CD4-positive, alpha-beta T cell (primary cell): ENCODE measurements at regions not wholly inside any gene's neighbourhood (a gene's known extent, or its start where the extent isn't known, plus 50 kb on each side); places are given as distances from the start of the nearest gene placed in this dataset.
"Not testable (repeated sequence)": the region's sequence is repeated elsewhere in the genome, so short reads cannot be mapped to it uniquely, and the experiment has no call there.

Experiments
- ATAC-seq: fragments of 200-7000 bp; cut with Tn5 transposase; one replicate; pipeline ENCODE4 v1.10.0; 2022; ENCODE audit warnings: mild to moderate bottlenecking; ENCODE audit not compliant: poor library complexity
- CTCF ChIA-PET: fragments of 350-600 bp; sonication (Branson Sonifier 250); formaldehyde crosslinking; loops from one replicate; lab custom pipeline; 2021; ENCODE audit warnings: antibody characterized with exemption, inconsistent platforms; lab: Charles Lee
- POLR2A ChIA-PET: fragments of 350-600 bp; sonication (Branson Sonifier 250); formaldehyde crosslinking; loops from one replicate; lab custom pipeline; 2021; ENCODE audit warnings: antibody characterized with exemption, inconsistent platforms; lab: Charles Lee
- DNase-seq, 14 experiments: peaks; one replicate each; pipeline ENCODE4 v3.0.0-alpha.2; 2013 to 2020; ENCODE audit warnings: mixed read lengths in 2 of 14
- H3K27ac ChIP-seq, 2 donors: one replicate each; pipeline versions ENCODE4 v1.5.1 to v1.7.0; 2013; ENCODE audit warnings: low read length in 2 of 2, low read depth in 1 of 2, mild to moderate bottlenecking in 1 of 2
- H3K27me3 ChIP-seq, 2 experiments: 1 replicate in 1 of 2; 2 replicates in 1 of 2; pipeline versions ENCODE4 v1.6.1 to v1.7.0; 2013; ENCODE audit warnings: low read length in 2 of 2, control low read depth in 1 of 2, mild to moderate bottlenecking in 1 of 2, moderate library complexity in 1 of 2; ENCODE audit not compliant: insufficient read depth in 2 of 2, control insufficient read depth in 1 of 2
- H3K36me3 ChIP-seq: one replicate; pipeline ENCODE4 v1.6.1; 2013; ENCODE audit warnings: low read length, control low read depth; ENCODE audit not compliant: insufficient read depth
- H3K4me1 ChIP-seq: one replicate; pipeline ENCODE4 v1.6.1; 2013; ENCODE audit warnings: low read length, control low read depth; ENCODE audit not compliant: insufficient read depth
- H3K4me3 ChIP-seq: one replicate; pipeline ENCODE4 v1.5.1; 2013; ENCODE audit warnings: mild to moderate bottlenecking, low read length, moderate library complexity
- H3K9me3 ChIP-seq, 2 experiments: 1 replicate in 1 of 2; 2 replicates in 1 of 2; pipeline versions ENCODE4 v1.6.1 to v1.7.0; 2013; ENCODE audit warnings: low read length in 2 of 2, mild to moderate bottlenecking in 2 of 2, control low read depth in 1 of 2, moderate library complexity in 1 of 2; ENCODE audit not compliant: control insufficient read depth in 1 of 2, insufficient read depth in 1 of 2
- H3K27ac Mint-ChIP-seq: one replicate; pipeline ENCODE4 v1.8.0; 2020; ENCODE audit warnings: mixed read lengths
- H3K27me3 Mint-ChIP-seq: one replicate; pipeline ENCODE4 v1.8.0; 2021; ENCODE audit warnings: mixed read lengths
- H3K36me3 Mint-ChIP-seq: one replicate; pipeline ENCODE4 v1.8.0; 2021; ENCODE audit warnings: low read depth, mixed read lengths
- H3K4me1 Mint-ChIP-seq: one replicate; pipeline ENCODE4 v1.8.0; 2021; ENCODE audit warnings: low read depth, mixed read lengths
- H3K4me3 Mint-ChIP-seq: one replicate; pipeline ENCODE4 v1.8.0; 2020; ENCODE audit warnings: mild to moderate bottlenecking, mixed read lengths
- H3K9me3 Mint-ChIP-seq: one replicate; pipeline ENCODE4 v1.8.0; 2020; ENCODE audit warnings: mixed read lengths
- intact Hi-C, 2 experiments: fragments of 100-400 bp; cut with DNase I in 1 of 2; cut with micrococcal nuclease in 1 of 2; formaldehyde crosslinking; loops; one replicate each; pipeline versions ENCODE4 v1.15.1 to v1.9.0; 2023 to 2025; cut with DNase I, micrococcal nuclease
- TF ChIP-seq, protein P1 (sequence below): fragments of 200-600 bp; IDR thresholded peaks from one replicate; pipeline ENCODE4 v1.8.0; 2022; ENCODE audit warnings: antibody characterized with exemption, mild to moderate bottlenecking

DNA sequence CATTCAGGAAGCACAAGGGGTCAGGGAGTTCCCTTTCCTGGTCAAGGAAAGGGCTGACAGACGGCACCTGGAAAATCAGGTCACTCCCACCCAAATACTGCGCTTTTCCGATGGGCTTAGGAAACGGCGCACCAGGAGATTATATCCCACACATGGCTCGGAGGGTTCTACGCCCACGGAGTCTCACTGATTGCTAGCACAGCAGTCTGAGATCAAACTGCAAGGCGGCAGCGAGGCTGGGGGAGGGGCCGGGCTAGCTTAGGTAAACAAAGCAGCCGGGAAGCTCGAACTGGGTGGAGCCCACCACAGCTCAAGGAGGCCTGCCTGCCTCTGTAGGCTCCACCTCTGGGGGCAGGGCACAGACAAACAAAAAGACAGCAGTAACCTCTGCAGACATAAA, 68.0 kb upstream of the CCT8L2 start:
- ATAC-seq, H3K27ac Mint-ChIP-seq, H3K36me3 ChIP-seq, H3K27me3 Mint-ChIP-seq, POLR2A ChIA-PET, DNase-seq, CTCF ChIA-PET, H3K27me3 ChIP-seq, H3K9me3 ChIP-seq, H3K4me1 Mint-ChIP-seq, H3K9me3 Mint-ChIP-seq, H3K4me3 ChIP-seq, H3K4me3 Mint-ChIP-seq, H3K36me3 Mint-ChIP-seq, H3K27ac ChIP-seq, H3K4me1 ChIP-seq, intact Hi-C loops: not testable (repeated sequence)

DNA sequence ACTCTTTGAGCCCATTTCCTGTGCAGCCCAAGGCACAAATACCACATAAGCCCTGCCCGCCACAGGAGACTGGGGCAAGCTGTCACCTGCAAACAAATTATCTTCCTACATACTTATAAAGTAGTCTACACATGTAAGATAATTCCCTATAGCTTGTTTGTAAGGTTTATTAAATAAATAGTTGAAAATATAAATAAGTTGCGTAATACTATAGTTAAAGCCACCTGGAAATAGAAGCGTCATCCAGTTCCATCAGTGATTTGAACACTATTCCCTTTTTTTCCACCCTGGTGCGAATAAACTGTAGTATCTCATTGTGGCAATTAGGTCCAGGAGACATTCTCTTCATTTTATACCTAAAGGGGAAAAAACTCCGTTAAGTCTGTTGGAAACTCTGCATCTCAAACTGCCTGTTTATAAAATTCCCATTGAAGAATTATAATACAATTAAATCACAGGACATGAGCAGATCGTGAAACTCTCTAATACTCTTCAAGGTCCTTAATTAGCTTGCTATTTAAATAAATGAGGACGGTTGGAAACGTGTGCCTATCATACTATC, 66.7 kb upstream of the CCT8L2 start:
- H3K9me3 ChIP-seq, POLR2A ChIA-PET, H3K36me3 Mint-ChIP-seq, ATAC-seq, H3K27ac ChIP-seq, intact Hi-C loops, H3K4me3 ChIP-seq, DNase-seq, H3K27me3 ChIP-seq, H3K27ac Mint-ChIP-seq, CTCF ChIA-PET, H3K36me3 ChIP-seq, H3K4me1 ChIP-seq, H3K27me3 Mint-ChIP-seq, H3K4me1 Mint-ChIP-seq, H3K4me3 Mint-ChIP-seq, H3K9me3 Mint-ChIP-seq: not testable (repeated sequence)

DNA sequence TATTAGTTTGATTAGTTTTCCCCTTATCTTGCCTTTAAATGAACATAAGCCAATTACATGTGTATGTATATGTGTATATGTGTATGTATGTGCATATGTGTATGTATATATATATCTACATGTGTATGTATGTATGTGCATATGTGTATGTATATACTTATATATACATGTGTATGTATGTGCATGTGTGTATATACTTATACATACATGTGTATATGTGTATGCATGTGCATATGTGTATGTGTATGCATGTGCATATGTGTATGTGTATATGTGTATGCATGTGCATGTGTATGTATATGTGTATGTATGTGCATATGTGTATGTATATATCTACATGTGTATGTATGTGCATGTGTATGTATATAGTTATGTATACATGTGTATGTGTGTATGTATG, 65.5 kb upstream of the CCT8L2 start:
- TF ChIP-seq, protein P1, sequence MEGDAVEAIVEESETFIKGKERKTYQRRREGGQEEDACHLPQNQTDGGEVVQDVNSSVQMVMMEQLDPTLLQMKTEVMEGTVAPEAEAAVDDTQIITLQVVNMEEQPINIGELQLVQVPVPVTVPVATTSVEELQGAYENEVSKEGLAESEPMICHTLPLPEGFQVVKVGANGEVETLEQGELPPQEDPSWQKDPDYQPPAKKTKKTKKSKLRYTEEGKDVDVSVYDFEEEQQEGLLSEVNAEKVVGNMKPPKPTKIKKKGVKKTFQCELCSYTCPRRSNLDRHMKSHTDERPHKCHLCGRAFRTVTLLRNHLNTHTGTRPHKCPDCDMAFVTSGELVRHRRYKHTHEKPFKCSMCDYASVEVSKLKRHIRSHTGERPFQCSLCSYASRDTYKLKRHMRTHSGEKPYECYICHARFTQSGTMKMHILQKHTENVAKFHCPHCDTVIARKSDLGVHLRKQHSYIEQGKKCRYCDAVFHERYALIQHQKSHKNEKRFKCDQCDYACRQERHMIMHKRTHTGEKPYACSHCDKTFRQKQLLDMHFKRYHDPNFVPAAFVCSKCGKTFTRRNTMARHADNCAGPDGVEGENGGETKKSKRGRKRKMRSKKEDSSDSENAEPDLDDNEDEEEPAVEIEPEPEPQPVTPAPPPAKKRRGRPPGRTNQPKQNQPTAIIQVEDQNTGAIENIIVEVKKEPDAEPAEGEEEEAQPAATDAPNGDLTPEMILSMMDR: no peak
- no peak overlapping the region for H3K27ac ChIP-seq
- H3K4me1 ChIP-seq: no peaks in the 10 kb centered on the region
- no peaks in the 10 kb centered on the region for H3K4me1 Mint-ChIP-seq
- ATAC-seq (no peak), DNase-seq (no peak)
- no peak overlapping the region for H3K4me3 Mint-ChIP-seq
- H3K4me3 ChIP-seq: no peak overlapping the region
- H3K9me3 Mint-ChIP-seq: no peaks in the 10 kb centered on the region
- no peak overlapping the region for H3K27ac Mint-ChIP-seq
- no peaks in the 10 kb centered on the region for H3K36me3 ChIP-seq
- intact Hi-C loops: no loop called here
- no peaks in the 10 kb centered on the region for H3K27me3 ChIP-seq
- CTCF ChIA-PET: no interaction called here
- no peaks in the 10 kb centered on the region for H3K36me3 Mint-ChIP-seq
- POLR2A ChIA-PET: no interaction called here
- H3K9me3 ChIP-seq: peaks cover 0 to 3% of the 10 kb centered on the region in 2 experiments
- no peaks in the 10 kb centered on the region for H3K27me3 Mint-ChIP-seq

DNA sequence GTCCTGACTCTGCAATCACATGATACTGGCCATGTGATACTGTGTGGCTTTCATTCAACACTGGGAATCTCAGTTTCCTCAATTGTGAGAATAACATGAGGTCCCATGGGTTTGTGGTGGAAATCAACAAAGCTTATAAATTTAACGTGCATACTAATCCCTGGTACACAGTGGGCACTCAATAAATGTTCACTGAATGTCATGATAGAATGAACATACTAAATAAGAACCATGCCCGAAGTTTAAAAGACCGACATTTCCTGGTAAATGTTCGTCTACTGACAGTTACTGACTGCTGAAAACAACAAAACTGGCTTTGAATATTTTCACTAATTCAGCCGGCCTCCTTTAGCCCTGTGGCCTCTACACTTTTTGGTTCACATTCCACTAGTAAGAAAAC, 62.3 kb upstream of the CCT8L2 start:
- no peak overlapping the region for H3K27ac ChIP-seq
- no peaks in the 10 kb centered on the region for H3K27me3 ChIP-seq
- no peaks in the 10 kb centered on the region for H3K4me1 ChIP-seq
- Mint-ChIP-seq H3K9me3 (peaks cover 7% of the 10 kb centered on the region), H3K27me3 (no peaks in the 10 kb centered on the region), H3K27ac (no peak overlapping the region), H3K4me1 (no peaks in the 10 kb centered on the region), H3K4me3 (no peak overlapping the region), H3K36me3 (peaks cover 4% of the 10 kb centered on the region)
- TF ChIP-seq, protein P1: no peak
- ATAC-seq (no peak), DNase-seq (no peak)
- no peak overlapping the region for H3K4me3 ChIP-seq
- H3K36me3 ChIP-seq: no peaks in the 10 kb centered on the region
- ChIA-PET CTCF (no interaction called here), POLR2A (no interaction called here)
- peaks cover 0 to 3% of the 10 kb centered on the region in 2 experiments for H3K9me3 ChIP-seq
- intact Hi-C loops: no loop called here

DNA sequence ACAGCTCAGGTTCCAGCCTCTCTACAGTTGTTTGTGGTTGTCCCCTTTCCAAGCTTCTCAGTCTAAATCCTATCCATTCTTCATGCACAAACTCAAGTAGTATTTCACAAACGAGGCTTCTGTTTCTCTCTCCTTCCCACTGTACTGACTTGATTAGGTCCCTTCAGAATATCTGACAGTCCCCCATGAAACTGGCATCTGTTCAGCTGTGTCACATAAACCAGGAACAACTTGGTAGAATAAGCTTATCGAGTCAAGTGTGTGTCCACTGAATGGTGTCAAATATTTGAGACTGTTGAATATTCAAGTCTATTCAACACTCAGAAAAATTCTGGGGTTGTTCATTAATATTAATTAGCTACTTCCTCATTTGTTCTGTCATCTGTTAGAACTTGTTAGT, 61.7 kb upstream of the CCT8L2 start:
- intact Hi-C loops, ATAC-seq: not testable (repeated sequence)

DNA sequence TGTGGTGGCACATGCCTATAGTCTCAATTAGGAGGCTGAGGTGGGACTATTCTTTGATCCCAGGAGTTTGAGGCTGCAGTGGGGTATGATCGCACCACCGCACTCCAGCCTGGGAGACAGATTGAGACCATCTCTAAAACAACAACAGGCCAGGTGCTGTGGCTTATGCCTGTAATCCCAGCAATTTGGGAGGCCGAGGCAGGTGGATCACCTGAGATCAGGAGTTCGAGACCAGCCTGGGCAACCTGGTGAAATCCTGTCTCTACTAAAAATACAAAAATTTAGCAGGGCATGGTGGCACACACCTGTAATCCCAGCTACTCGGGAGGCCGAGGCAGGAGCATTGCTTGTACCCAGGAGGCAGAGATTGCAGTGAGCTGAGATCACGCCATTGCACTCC, 60.6 kb upstream of the CCT8L2 start:
- H3K9me3 Mint-ChIP-seq, H3K9me3 ChIP-seq, ATAC-seq, H3K4me3 Mint-ChIP-seq, H3K4me1 ChIP-seq, H3K36me3 ChIP-seq, DNase-seq, intact Hi-C loops, H3K27ac ChIP-seq, POLR2A ChIA-PET, H3K27ac Mint-ChIP-seq, H3K27me3 Mint-ChIP-seq, H3K4me3 ChIP-seq, H3K36me3 Mint-ChIP-seq, H3K4me1 Mint-ChIP-seq, CTCF ChIA-PET, H3K27me3 ChIP-seq: not testable (repeated sequence)

More for the DNA sequence above, 61.7 kb upstream of the CCT8L2 start:
- H3K4me3 Mint-ChIP-seq, H3K9me3 Mint-ChIP-seq, DNase-seq, H3K36me3 Mint-ChIP-seq, H3K27ac ChIP-seq, H3K27ac Mint-ChIP-seq, H3K36me3 ChIP-seq, H3K27me3 ChIP-seq, H3K4me1 ChIP-seq, POLR2A ChIA-PET, H3K27me3 Mint-ChIP-seq, H3K9me3 ChIP-seq, H3K4me3 ChIP-seq, H3K4me1 Mint-ChIP-seq, CTCF ChIA-PET: not testable (repeated sequence)
